EL (cell line): ENCODE measurements at regions not wholly inside any gene's neighbourhood (a gene's known extent, or its start where the extent isn't known, plus 50 kb on each side); places are given as distances from the start of the nearest gene placed in this dataset.

ENCODE experiments used
- DNase-seq: peaks from one replicate; pipeline ENCODE4 v3.0.0-alpha.2; 2016

GRCh38 chr12:84807249-84807648 is 105.3 kb downstream of the SLC6A15 start:
- peak; percentile 43 for DNase-seq

GRCh38 chr12:84805474-84805858 is 107.1 kb downstream of the SLC6A15 start:
- DNase-seq: no peak

GRCh38 chr12:84804691-84805473 is 107.7 kb downstream of the SLC6A15 start:
- no peak for DNase-seq

GRCh38 chr12:84803661-84804060 is 108.9 kb downstream of the SLC6A15 start:
- DNase-seq: no peak

- no peak for DNase-seq
Measured at GRCh38 chr12:84802161-84802560, 110.4 kb downstream of the SLC6A15 start.

GRCh38 chr12:84793558-84794367 is 118.8 kb downstream of the SLC6A15 start:
- peak; percentile 37 for DNase-seq

- peak; percentile 30 for DNase-seq
Measured at GRCh38 chr12:84791444-84791843, 121.2 kb downstream of the SLC6A15 start.

GRCh38 chr12:84789184-84789583 is 123.4 kb downstream of the SLC6A15 start:
- no peak for DNase-seq

GRCh38 chr12:84787253-84787652 is 125.3 kb downstream of the SLC6A15 start:
- no peak for DNase-seq

GRCh38 chr12:84786622-84787021 is 126.0 kb downstream of the SLC6A15 start:
- DNase-seq: no peak

- DNase-seq: no peak
Measured at GRCh38 chr12:84785951-84786350, 126.6 kb downstream of the SLC6A15 start.

GRCh38 chr12:84785281-84785680 is 127.3 kb downstream of the SLC6A15 start:
- DNase-seq: no peak

- DNase-seq: no peak
Measured at GRCh38 chr12:84779169-84779568, 133.4 kb downstream of the SLC6A15 start.

- DNase-seq: peak; percentile 42
Measured at GRCh38 chr12:84772281-84772680, 140.3 kb downstream of the SLC6A15 start.

- DNase-seq: no peak
Measured at GRCh38 chr12:84767079-84767478, 145.5 kb downstream of the SLC6A15 start.

- no peak for DNase-seq
Measured at GRCh38 chr12:84766375-84766774, 146.2 kb downstream of the SLC6A15 start.

GRCh38 chr12:84764001-84764400 is 148.6 kb downstream of the SLC6A15 start:
- no peak for DNase-seq

- DNase-seq: peak; percentile 42
Measured at GRCh38 chr12:84763107-84763506, 149.5 kb downstream of the SLC6A15 start.

- DNase-seq: no peak
Measured at GRCh38 chr12:84760091-84760865, 152.3 kb downstream of the SLC6A15 start.

- DNase-seq: peak; percentile 48
Measured at GRCh38 chr12:84757978-84758377, 154.6 kb downstream of the SLC6A15 start.

GRCh38 chr12:84756961-84757360 is 155.6 kb downstream of the SLC6A15 start:
- DNase-seq: peak; percentile 76

GRCh38 chr12:84745127-84745526 is 167.5 kb downstream of the SLC6A15 start:
- no peak for DNase-seq

GRCh38 chr12:84741692-84742091 is 170.9 kb downstream of the SLC6A15 start:
- peak; percentile 5 for DNase-seq
